ENCODE measurements at regions not wholly inside any gene's neighbourhood (a gene's known extent, or its start where the extent isn't known, plus 50 kb on each side); places are given as distances from the start of the nearest gene placed in this dataset.

GRCh38 chr7:156432018-156432417 is 208.6 kb upstream of the RNF32 start:
- no peaks in the 10 kb centered on the region for H3K4me1 ChIP-seq
- DNase-seq, result no peak
- H3K4me3 ChIP-seq (ENCODE audit: low read depth, low read length), result no peak overlapping the region
- H3K27me3 ChIP-seq, result peaks cover 14% of the 10 kb centered on the region
- no peak for TF ChIP-seq CTCF (IDR thresholded peaks at IDR 0.05; ENCODE audit: low read depth, low read length)
- no peaks in the 10 kb centered on the region for H3K9me3 ChIP-seq
- H3K36me3 ChIP-seq, result no peaks in the 10 kb centered on the region

GRCh38 chr7:156430109-156430508 is 210.5 kb upstream of the RNF32 start:
- Histone ChIP-seq H3K4me3 (ENCODE audit: low read depth, low read length) (no peak overlapping the region), H3K36me3 (no peaks in the 10 kb centered on the region), H3K27me3 (peaks cover 8% of the 10 kb centered on the region), H3K4me1 (no peaks in the 10 kb centered on the region), H3K9me3 (no peaks in the 10 kb centered on the region)
- TF ChIP-seq CTCF (IDR thresholded peaks at IDR 0.05; ENCODE audit: low read depth, low read length), result no peak
- DNase-seq, result no peak

GRCh38 chr7:156429514-156429913 is 211.1 kb upstream of the RNF32 start:
- DNase-seq, result no peak
- no peaks in the 10 kb centered on the region for H3K9me3 ChIP-seq
- no peak overlapping the region for H3K4me3 ChIP-seq (ENCODE audit: low read depth, low read length)
- no peak for TF ChIP-seq CTCF (IDR thresholded peaks at IDR 0.05; ENCODE audit: low read depth, low read length)
- no peaks in the 10 kb centered on the region for H3K36me3 ChIP-seq
- peaks cover 3% of the 10 kb centered on the region for H3K27me3 ChIP-seq
- H3K4me1 ChIP-seq, result no peaks in the 10 kb centered on the region

GRCh38 chr7:156423876-156424275 is 216.7 kb upstream of the RNF32 start:
- Histone ChIP-seq H3K4me1 (no peaks in the 10 kb centered on the region), H3K36me3 (no peaks in the 10 kb centered on the region), H3K27me3 (peaks cover 3% of the 10 kb centered on the region; the same call in 1 of the 2 replicates), H3K4me3 (ENCODE audit: low read depth, low read length) (no peak overlapping the region), H3K9me3 (no peaks in the 10 kb centered on the region)
- TF ChIP-seq CTCF (IDR thresholded peaks at IDR 0.05; ENCODE audit: low read depth, low read length), result no peak
- no peak for DNase-seq

- DNase-seq, result no peak
- Histone ChIP-seq H3K9me3 (no peaks in the 10 kb centered on the region), H3K4me3 (ENCODE audit: low read depth, low read length) (no peak overlapping the region), H3K27me3 (no peaks in the 10 kb centered on the region), H3K4me1 (no peaks in the 10 kb centered on the region), H3K36me3 (no peaks in the 10 kb centered on the region)
- no peak for TF ChIP-seq CTCF (IDR thresholded peaks at IDR 0.05; ENCODE audit: low read depth, low read length)
Observed at GRCh38 chr7:156420496-156420895, 220.1 kb upstream of the RNF32 start.

- DNase-seq, result no peak
Observed at GRCh38 chr7:156419782-156420181, 220.8 kb upstream of the RNF32 start.

More at GRCh38 chr7:156419782-156420181, 220.8 kb upstream of the RNF32 start:
- no peak for TF ChIP-seq CTCF (IDR thresholded peaks at IDR 0.05; ENCODE audit: low read depth, low read length)
- H3K27me3 ChIP-seq, result no peaks in the 10 kb centered on the region
- H3K36me3 ChIP-seq, result no peaks in the 10 kb centered on the region
- no peak overlapping the region for H3K4me3 ChIP-seq (ENCODE audit: low read depth, low read length)
- H3K4me1 ChIP-seq, result no peaks in the 10 kb centered on the region
- no peaks in the 10 kb centered on the region for H3K9me3 ChIP-seq
